Coronary artery (tissue), 2 donors: ENCODE measurements at regions not wholly inside any gene's neighbourhood (a gene's known extent, or its start where the extent isn't known, plus 50 kb on each side); places are given as distances from the start of the nearest gene placed in this dataset.
A peak's percentile ranks its signal among the peaks of the same experiment; 100 is the strongest.
"Not testable (repeated sequence)": the region's sequence is repeated elsewhere in the genome, so short reads cannot be mapped to it uniquely, and the experiment has no call there.

Experiments
- DNase-seq: peaks from one replicate; pipeline ENCODE4 v3.0.0-alpha.2; 2017; ENCODE audit warnings: low spot score
- H3K27ac ChIP-seq, 2 donors: fragments of 200-600 bp; sonication (generic); one replicate each; pipeline ENCODE4 v1.5.1; 2016 to 2019
- H3K4me3 ChIP-seq: fragments of 200-600 bp; sonication (generic); 2 replicates; pipeline ENCODE4 v1.5.1; 2016; ENCODE audit warnings: mild to moderate bottlenecking, moderate library complexity
- TF ChIP-seq, protein P1 (sequence below): fragments of 200-600 bp; sonication (generic); IDR thresholded peaks from one replicate; pipeline ENCODE4 v1.5.1; 2019; ENCODE audit warnings: antibody characterized with exemption

DNA sequence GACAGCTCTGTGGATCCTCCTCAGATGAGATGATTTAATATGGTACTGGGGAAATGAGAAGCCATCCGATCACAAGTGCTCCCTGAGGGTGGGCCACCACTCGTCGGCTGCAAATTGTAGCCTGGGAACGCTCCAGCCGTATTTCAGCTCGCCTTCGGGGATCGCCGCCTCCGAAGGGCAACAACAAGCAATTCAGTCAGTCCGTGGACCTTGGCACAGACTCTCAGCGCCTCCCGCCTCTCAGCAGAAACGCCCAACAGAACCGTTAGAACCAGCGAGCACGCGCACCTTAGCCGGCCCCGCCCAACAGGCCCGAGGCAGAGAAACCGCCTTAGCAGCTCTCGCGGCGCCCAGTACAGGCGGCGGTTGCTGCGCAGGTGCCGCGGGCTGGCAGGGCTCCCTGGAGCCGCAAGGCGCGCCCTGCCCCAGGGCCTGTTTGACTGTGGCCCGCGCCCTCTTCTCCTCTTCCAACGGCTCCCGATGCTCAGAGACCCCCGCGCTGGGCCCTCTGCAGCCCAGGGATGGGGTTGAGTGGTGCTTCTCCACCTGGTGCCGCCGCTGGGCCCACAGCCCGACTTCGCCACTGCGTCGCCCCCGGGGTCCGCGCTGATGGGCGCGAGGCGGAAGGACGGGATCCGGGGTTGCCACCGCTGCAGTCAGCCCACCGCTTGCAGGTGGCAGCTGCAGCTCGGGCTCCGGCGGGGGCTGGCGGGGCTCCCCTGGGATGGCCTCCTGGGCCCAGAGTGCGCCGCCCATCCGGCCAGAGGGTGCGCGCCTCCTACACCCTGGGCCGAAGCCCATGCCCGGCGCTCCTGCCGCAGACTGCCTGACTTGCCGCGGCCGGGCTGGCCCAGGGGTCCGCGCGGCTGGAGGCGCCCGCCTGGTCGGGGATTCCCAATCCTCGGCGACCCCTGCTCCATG, 77.9 kb upstream of the PABPC3 start:
- H3K4me3 ChIP-seq, result peak overlapping the region; percentile 59
- not testable (repeated sequence) for DNase-seq, H3K27ac ChIP-seq

DNA sequence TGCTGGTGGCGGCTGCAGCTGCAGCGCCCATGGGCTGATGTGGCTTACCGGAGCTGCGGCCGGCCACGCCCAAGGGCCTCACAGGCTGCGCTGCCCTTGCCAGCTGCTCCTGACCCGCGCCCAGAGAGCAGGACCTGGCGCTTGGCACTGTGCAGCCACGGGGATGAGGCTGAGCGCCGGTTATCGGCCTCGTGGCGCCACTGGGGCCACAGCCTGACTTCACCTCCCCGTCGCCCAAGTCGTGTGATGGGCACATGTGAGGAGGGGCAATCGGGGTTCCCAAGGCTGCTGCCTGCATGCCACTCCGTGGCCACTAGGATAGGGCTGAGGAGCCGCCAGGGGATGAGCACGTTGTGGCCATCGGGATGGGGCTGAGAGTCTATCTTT, 77.2 kb upstream of the PABPC3 start:
- TF ChIP-seq, protein P1, sequence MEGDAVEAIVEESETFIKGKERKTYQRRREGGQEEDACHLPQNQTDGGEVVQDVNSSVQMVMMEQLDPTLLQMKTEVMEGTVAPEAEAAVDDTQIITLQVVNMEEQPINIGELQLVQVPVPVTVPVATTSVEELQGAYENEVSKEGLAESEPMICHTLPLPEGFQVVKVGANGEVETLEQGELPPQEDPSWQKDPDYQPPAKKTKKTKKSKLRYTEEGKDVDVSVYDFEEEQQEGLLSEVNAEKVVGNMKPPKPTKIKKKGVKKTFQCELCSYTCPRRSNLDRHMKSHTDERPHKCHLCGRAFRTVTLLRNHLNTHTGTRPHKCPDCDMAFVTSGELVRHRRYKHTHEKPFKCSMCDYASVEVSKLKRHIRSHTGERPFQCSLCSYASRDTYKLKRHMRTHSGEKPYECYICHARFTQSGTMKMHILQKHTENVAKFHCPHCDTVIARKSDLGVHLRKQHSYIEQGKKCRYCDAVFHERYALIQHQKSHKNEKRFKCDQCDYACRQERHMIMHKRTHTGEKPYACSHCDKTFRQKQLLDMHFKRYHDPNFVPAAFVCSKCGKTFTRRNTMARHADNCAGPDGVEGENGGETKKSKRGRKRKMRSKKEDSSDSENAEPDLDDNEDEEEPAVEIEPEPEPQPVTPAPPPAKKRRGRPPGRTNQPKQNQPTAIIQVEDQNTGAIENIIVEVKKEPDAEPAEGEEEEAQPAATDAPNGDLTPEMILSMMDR, result no peak
- peak overlapping the region; percentile 59 for H3K4me3 ChIP-seq
- H3K27ac ChIP-seq, result no peak overlapping the region
- no peak for DNase-seq

DNA sequence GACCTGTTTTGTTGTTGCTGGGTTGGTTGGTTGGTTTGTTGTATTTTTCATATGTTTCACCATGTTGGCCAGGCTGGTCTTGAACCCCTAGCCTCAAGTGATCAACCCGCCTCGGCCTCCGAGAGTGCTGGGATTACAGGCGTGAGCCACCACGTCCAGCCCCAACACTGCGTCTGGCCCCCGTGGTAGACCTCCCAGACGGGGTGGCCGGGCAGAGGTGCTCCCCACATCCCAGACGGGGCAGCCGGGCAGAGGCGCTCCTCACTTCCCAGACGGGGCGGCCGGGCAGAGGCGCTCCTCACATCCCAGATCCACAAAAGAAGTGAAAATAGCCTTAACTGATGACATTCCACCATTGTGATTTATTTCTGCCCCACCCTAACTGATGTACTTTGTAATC, 76.2 kb upstream of the PABPC3 start:
- H3K4me3 ChIP-seq, DNase-seq, H3K27ac ChIP-seq: not testable (repeated sequence)

DNA sequence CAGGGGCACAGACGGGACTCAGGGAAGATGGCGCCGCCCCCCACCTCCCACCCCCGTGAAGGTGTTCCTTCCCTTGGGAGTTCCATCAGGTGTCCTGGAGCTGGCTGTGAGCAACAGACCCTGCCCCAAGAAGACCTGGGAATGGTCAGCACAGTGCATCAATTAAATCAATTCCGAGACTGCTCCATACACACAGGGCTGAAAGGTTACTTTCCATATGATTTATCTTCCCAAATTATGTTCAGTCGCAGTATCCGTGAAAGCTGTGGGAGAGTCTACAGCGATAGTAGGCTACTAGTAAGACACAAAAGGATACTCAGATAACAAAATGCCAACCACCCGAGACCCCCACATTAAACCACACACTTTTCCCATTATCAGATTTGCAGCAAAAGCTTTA, 71.8 kb upstream of the PABPC3 start:
- TF ChIP-seq, protein P1, result no peak
- no peak overlapping the region for H3K27ac ChIP-seq

DNA sequence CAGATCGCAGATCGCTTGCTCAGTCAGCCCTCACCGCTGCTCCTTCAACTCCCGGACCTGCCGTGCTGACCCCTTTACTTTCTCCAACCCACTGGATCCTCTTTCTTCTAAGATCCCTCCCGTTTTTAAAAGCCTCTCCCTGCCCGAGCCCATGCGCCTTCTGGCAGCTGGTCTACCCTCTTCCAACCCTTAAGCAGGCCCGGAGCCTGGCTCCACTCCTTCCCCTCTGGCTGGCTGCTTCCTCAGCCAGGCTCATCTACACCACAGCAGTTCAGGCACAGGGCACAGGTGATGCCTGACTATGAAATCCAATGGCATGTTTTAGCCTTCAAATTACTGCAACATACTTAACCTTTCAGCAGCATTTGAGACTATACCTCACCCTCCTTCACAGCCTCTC, 63.8 kb upstream of the PABPC3 start:
- DNase-seq, result no peak
- Histone ChIP-seq H3K27ac (no peak overlapping the region), H3K4me3 (no peak overlapping the region)
- TF ChIP-seq, protein P1, result no peak

More for the DNA sequence above, 71.8 kb upstream of the PABPC3 start:
- no peak for DNase-seq
- no peak overlapping the region for H3K4me3 ChIP-seq

DNA sequence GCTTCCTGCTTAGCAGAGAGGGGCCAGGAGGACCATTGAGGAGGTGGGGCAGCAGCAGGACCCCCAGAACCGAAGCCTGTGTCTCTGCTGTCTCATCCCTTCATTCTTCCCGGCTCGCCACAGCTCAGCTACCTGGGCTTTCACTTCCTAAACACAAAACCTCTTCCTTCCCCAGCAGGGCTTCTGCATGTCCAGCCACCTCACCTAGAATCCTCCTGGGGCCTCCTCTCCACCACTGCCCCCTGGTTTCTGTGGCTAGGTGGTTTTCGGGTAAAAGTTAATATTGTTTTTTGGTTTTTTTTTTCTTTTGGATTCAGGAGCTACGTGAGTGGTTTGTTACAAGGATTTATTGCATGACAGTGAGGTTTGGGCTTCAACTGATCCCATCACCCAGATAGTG, 61.8 kb upstream of the PABPC3 start:
- no peak overlapping the region for H3K27ac ChIP-seq
- DNase-seq, result no peak
- H3K4me3 ChIP-seq, result no peak overlapping the region
- TF ChIP-seq, protein P1, result no peak

DNA sequence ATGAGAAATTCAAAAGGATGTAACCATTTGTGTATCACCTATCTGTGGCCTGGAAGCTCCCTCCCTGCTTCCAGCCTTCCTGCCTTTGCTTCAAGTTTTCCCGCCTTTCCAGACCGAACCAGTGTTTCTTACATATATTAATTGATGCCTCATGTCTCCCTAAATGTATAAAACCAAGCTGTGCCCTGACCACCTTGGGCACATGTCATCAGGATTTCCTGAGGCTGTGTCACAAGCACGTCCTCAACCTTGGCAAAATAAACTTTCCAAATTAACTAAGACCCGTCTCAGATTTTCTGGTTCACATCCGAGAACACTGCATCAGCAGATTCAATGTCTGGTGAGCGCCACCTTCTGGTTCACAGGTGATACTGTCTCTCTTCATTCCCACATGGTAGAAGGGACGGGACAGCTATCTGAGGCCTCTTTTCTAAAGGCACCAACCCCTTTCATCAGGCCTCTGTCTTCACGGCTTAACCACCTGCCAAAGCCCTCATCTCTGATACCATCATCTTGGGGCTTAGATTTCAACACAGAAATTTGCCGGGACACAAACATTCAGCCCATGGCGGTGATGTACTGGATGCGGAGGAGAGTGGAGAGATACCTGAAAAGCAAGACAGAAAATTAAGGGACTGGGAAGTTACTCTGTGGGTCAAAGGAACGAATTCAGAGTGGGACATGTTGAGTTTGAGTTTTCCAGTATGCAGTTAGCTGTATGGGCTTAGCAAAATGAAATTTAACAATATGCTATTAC, 58.7 kb upstream of the PABPC3 start:
- Histone ChIP-seq H3K27ac (no peak overlapping the region), H3K4me3 (no peak overlapping the region)
- DNase-seq, result no peak
- TF ChIP-seq, protein P1, result peak; percentile 53
